Skeletal muscle satellite cell (primary cell): ENCODE measurements at regions not wholly inside any gene's neighbourhood (a gene's known extent, or its start where the extent isn't known, plus 50 kb on each side); places are given as distances from the start of the nearest gene placed in this dataset.

Experiments
- H3K27me3 ChIP-seq: 2 replicates; pipeline ENCODE4 v1.7.0; 2013; ENCODE audit warnings: low read length; ENCODE audit not compliant: control insufficient read depth, insufficient read depth
- H3K36me3 ChIP-seq: 2 replicates; pipeline ENCODE4 v1.7.0; 2013; ENCODE audit warnings: mild to moderate bottlenecking, control low read depth, low read length; ENCODE audit not compliant: insufficient read depth
- H3K4me1 ChIP-seq: 2 replicates; pipeline ENCODE4 v1.7.0; 2013; ENCODE audit warnings: low read length; ENCODE audit not compliant: control insufficient read depth, insufficient read depth
- H3K4me2 ChIP-seq: 2 replicates; pipeline ENCODE4 v1.7.0; 2013; ENCODE audit warnings: mild to moderate bottlenecking, low read length
- H3K4me3 ChIP-seq: 2 replicates; pipeline ENCODE4 v1.7.0; 2013; ENCODE audit warnings: low read length
- H3K9ac ChIP-seq: 2 replicates; pipeline ENCODE4 v1.7.0; 2013; ENCODE audit warnings: mild to moderate bottlenecking, low read depth, low read length, moderate library complexity
- H3K9me3 ChIP-seq: replicated peaks from 2 replicates; pipeline ENCODE4 v1.7.0; 2013; ENCODE audit warnings: mild to moderate bottlenecking, control low read depth, low read length

GRCh38 chr10:65534771-65535170, 1391.1 kb upstream of the LRRTM3 start:
- no peaks in the 10 kb centered on the region for H3K4me1 ChIP-seq
- no peaks in the 10 kb centered on the region for H3K36me3 ChIP-seq
- H3K4me3 ChIP-seq, result no peak overlapping the region
- no peak overlapping the region for H3K4me2 ChIP-seq
- no peaks in the 10 kb centered on the region for H3K9me3 ChIP-seq
- H3K27me3 ChIP-seq, result no peaks in the 10 kb centered on the region
- no peak overlapping the region for H3K9ac ChIP-seq

- Histone ChIP-seq H3K27me3 (no peaks in the 10 kb centered on the region), H3K36me3 (no peaks in the 10 kb centered on the region), H3K4me3 (no peak overlapping the region), H3K4me2 (no peak overlapping the region), H3K9me3 (no peaks in the 10 kb centered on the region), H3K9ac (no peak overlapping the region), H3K4me1 (no peaks in the 10 kb centered on the region)
Observed at GRCh38 chr10:65544756-65545155, 1381.1 kb upstream of the LRRTM3 start.

- H3K9me3 ChIP-seq, result no peaks in the 10 kb centered on the region
- no peak overlapping the region for H3K4me2 ChIP-seq
Observed at GRCh38 chr10:65548001-65548400, 1377.8 kb upstream of the LRRTM3 start.

GRCh38 chr10:65550761-65551160, 1375.1 kb upstream of the LRRTM3 start:
- no peak overlapping the region for H3K9ac ChIP-seq
- H3K4me2 ChIP-seq, result no peak overlapping the region

More at GRCh38 chr10:65548001-65548400, 1377.8 kb upstream of the LRRTM3 start:
- no peaks in the 10 kb centered on the region for H3K27me3 ChIP-seq
- H3K36me3 ChIP-seq, result no peaks in the 10 kb centered on the region
- H3K4me3 ChIP-seq, result no peak overlapping the region
- H3K4me1 ChIP-seq, result no peaks in the 10 kb centered on the region
- H3K9ac ChIP-seq, result no peak overlapping the region

GRCh38 chr10:65555192-65555591, 1370.6 kb upstream of the LRRTM3 start:
- Histone ChIP-seq H3K9me3 (no peaks in the 10 kb centered on the region), H3K4me3 (no peak overlapping the region), H3K9ac (no peak overlapping the region), H3K27me3 (no peaks in the 10 kb centered on the region), H3K4me1 (no peaks in the 10 kb centered on the region), H3K36me3 (no peaks in the 10 kb centered on the region), H3K4me2 (no peak overlapping the region)

More at GRCh38 chr10:65550761-65551160, 1375.1 kb upstream of the LRRTM3 start:
- no peaks in the 10 kb centered on the region for H3K36me3 ChIP-seq
- no peak overlapping the region for H3K4me3 ChIP-seq
- no peaks in the 10 kb centered on the region for H3K9me3 ChIP-seq
- H3K27me3 ChIP-seq, result no peaks in the 10 kb centered on the region
- H3K4me1 ChIP-seq, result no peaks in the 10 kb centered on the region

- H3K4me1 ChIP-seq, result no peaks in the 10 kb centered on the region
- H3K9ac ChIP-seq, result no peak overlapping the region
- H3K4me2 ChIP-seq, result no peak overlapping the region
- H3K36me3 ChIP-seq, result no peaks in the 10 kb centered on the region
- H3K4me3 ChIP-seq, result no peak overlapping the region
- H3K27me3 ChIP-seq, result no peaks in the 10 kb centered on the region
- H3K9me3 ChIP-seq, result no peaks in the 10 kb centered on the region
Observed at GRCh38 chr10:65556006-65556405, 1369.8 kb upstream of the LRRTM3 start.

GRCh38 chr10:65559369-65559768, 1366.5 kb upstream of the LRRTM3 start:
- Histone ChIP-seq H3K4me1 (no peaks in the 10 kb centered on the region), H3K36me3 (no peaks in the 10 kb centered on the region), H3K27me3 (no peaks in the 10 kb centered on the region), H3K9me3 (no peaks in the 10 kb centered on the region), H3K4me3 (no peak overlapping the region), H3K4me2 (no peak overlapping the region), H3K9ac (no peak overlapping the region)

- H3K4me2 ChIP-seq, result no peak overlapping the region
- no peaks in the 10 kb centered on the region for H3K9me3 ChIP-seq
- H3K27me3 ChIP-seq, result no peaks in the 10 kb centered on the region
- H3K36me3 ChIP-seq, result no peaks in the 10 kb centered on the region
- no peak overlapping the region for H3K4me3 ChIP-seq
- no peaks in the 10 kb centered on the region for H3K4me1 ChIP-seq
- no peak overlapping the region for H3K9ac ChIP-seq
Observed at GRCh38 chr10:65565246-65565645, 1360.6 kb upstream of the LRRTM3 start.

- Histone ChIP-seq H3K4me3 (no peak overlapping the region), H3K4me2 (no peak overlapping the region), H3K9ac (no peak overlapping the region), H3K9me3 (no peaks in the 10 kb centered on the region), H3K27me3 (no peaks in the 10 kb centered on the region), H3K4me1 (no peaks in the 10 kb centered on the region), H3K36me3 (no peaks in the 10 kb centered on the region)
Observed at GRCh38 chr10:65566906-65567305, 1358.9 kb upstream of the LRRTM3 start.

- H3K27me3 ChIP-seq, result no peaks in the 10 kb centered on the region
- no peaks in the 10 kb centered on the region for H3K9me3 ChIP-seq
- H3K4me2 ChIP-seq, result peak overlapping the region; percentile 81
- H3K9ac ChIP-seq, result peak overlapping the region; percentile 53
- H3K4me3 ChIP-seq, result peak overlapping the region; percentile 72
- H3K36me3 ChIP-seq, result no peaks in the 10 kb centered on the region
- H3K4me1 ChIP-seq, result no peaks in the 10 kb centered on the region
Observed at GRCh38 chr10:65570143-65571010, 1355.5 kb upstream of the LRRTM3 start.

- H3K27me3 ChIP-seq, result no peaks in the 10 kb centered on the region
- H3K9me3 ChIP-seq, result no peaks in the 10 kb centered on the region
- no peaks in the 10 kb centered on the region for H3K36me3 ChIP-seq
- peak overlapping the region; percentile 81 for H3K4me2 ChIP-seq
- no peaks in the 10 kb centered on the region for H3K4me1 ChIP-seq
- H3K9ac ChIP-seq, result peak overlapping the region; percentile 53
- peak overlapping the region; percentile 72 for H3K4me3 ChIP-seq
Observed at GRCh38 chr10:65571011-65571570, 1354.7 kb upstream of the LRRTM3 start.
